ENCODE measurements at regions not wholly inside any gene's neighbourhood (a gene's known extent, or its start where the extent isn't known, plus 50 kb on each side); places are given as distances from the start of the nearest gene placed in this dataset.

DNA sequence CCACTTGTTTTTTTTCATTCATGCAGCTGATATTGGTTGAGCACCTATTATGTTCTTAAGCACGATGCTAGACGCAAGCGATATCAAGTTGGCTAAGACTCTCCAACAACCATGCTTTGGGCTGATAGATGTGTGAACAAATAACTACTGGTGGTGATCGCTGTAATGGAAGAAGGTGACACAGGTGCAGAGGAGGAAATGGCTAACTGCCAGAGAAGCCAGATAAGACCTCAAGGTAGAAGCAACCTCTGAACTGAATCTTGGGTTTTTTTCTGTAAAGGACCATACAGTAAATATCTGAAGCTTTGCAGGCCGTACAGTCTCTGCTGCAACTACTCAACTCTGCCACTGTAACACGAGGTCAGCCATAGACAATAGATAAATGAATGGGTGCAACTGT lies 97.9 kb downstream of the C17orf67 start:
- TF ChIP-seq, protein P1, sequence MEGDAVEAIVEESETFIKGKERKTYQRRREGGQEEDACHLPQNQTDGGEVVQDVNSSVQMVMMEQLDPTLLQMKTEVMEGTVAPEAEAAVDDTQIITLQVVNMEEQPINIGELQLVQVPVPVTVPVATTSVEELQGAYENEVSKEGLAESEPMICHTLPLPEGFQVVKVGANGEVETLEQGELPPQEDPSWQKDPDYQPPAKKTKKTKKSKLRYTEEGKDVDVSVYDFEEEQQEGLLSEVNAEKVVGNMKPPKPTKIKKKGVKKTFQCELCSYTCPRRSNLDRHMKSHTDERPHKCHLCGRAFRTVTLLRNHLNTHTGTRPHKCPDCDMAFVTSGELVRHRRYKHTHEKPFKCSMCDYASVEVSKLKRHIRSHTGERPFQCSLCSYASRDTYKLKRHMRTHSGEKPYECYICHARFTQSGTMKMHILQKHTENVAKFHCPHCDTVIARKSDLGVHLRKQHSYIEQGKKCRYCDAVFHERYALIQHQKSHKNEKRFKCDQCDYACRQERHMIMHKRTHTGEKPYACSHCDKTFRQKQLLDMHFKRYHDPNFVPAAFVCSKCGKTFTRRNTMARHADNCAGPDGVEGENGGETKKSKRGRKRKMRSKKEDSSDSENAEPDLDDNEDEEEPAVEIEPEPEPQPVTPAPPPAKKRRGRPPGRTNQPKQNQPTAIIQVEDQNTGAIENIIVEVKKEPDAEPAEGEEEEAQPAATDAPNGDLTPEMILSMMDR (IDR thresholded peaks at IDR 0.05), result no peak
- TF ChIP-seq POLR2A (IDR thresholded peaks at IDR 0.05; ENCODE audit: low read length), result no peak
- no peak for TF ChIP-seq ZFP36 (IDR thresholded peaks at IDR 0.05; ENCODE audit: borderline replicate concordance, partially characterized antibody)
- TF ChIP-seq, protein P2, sequence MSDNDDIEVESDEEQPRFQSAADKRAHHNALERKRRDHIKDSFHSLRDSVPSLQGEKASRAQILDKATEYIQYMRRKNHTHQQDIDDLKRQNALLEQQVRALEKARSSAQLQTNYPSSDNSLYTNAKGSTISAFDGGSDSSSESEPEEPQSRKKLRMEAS (IDR thresholded peaks at IDR 0.05), result no peak
- TF ChIP-seq ELK1 (IDR thresholded peaks at IDR 0.05; ENCODE audit: low read depth, low read length), result no peak
- TF ChIP-seq TP53 (CRISPR knock-in tag; IDR thresholded peaks at IDR 0.05), result no peak
- no peak for TF ChIP-seq RFX5 (IDR thresholded peaks at IDR 0.05)
- TF ChIP-seq CHD2 (IDR thresholded peaks at IDR 0.05; ENCODE audit: low read length, partially characterized antibody), result no peak
- no peak for TF ChIP-seq MAFK (IDR thresholded peaks at IDR 0.05; ENCODE audit: partially characterized antibody)
- no peak for TF ChIP-seq REST (IDR thresholded peaks at IDR 0.05)
- TF ChIP-seq USF2 (IDR thresholded peaks at IDR 0.05), result no peak
- no peak for TF ChIP-seq NR3C1 (IDR thresholded peaks at IDR 0.05)
